GM04503 (cell line): ENCODE measurements at regions not wholly inside any gene's neighbourhood (a gene's known extent, or its start where the extent isn't known, plus 50 kb on each side); places are given as distances from the start of the nearest gene placed in this dataset.
"Not testable (repeated sequence)": the region's sequence is repeated elsewhere in the genome, so short reads cannot be mapped to it uniquely, and the experiment has no call there.

Experiments
- DNase-seq: peaks from one replicate; pipeline ENCODE4 v3.0.0-alpha.2; 2012; ENCODE audit warnings: low read depth

DNA sequence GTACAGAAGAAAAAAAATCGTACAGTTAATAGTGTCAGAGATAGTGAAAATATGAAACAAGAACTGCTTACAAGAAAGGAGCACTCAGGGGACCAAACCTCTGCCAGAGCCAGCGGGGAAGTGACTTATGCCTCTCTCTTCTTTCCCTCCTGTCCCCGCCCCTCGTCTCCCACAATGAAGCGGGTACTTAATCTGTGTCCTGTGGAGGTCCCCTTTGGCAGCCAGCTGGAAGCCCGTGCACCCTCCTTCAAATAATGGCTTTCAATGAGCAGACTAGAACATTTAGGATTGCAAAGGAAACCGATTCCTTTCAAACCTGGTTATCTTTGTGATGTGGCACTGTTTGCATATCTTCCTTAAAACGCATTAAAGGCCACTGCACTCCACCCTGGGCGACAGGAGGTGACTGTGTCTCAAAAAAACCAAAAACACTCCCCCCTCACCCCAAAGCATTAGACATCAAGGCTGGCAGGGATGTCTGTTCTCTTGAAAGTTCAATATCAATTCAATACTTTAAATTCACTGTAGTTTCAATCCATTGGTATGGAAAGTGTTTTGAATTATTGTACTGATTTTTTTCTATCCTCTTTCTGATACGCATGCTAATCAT, 51.7 kb downstream of the PPIAL4C start:
- DNase-seq = not testable (repeated sequence)

DNA sequence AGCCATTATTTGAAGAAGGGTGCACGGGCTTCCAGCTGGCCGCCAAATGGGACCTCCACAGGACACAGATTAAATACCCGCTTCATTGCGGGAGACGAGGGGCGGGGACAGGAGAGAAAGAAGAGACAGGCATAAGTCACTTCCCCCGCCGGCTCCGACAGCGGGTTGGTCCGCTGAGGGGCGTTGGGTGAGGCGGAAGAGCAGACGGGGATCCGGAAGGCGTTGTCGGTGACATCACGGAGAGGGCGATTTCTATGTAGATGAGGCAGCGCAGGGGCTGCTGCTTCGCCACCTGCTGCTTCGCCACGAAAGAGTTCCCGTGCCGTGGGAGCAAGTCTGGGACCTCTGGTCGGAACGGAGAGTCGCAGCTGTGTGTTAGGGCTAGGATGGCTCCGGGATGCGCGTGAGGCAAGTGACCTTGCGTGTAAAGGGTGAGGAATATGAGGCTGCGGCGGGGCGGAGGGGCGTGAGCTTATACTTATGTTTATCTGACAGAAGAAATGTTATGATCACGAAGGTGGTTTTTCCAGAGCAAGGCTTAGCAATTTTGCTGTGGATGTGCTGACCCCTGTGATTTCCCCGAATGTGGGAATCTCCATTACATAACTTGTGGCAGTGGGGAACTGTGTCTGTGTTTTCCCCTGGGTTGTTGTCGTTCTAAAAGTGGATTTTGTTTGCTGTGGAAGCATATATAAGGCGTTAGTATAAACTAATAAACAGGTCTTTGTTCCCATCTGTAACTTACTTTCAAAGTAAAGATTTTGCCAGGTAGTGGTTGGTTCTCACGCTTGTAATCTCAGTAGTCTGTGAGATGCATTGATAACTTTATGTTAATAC, 52.9 kb downstream of the PPIAL4C start:
- not testable (repeated sequence) for DNase-seq

DNA sequence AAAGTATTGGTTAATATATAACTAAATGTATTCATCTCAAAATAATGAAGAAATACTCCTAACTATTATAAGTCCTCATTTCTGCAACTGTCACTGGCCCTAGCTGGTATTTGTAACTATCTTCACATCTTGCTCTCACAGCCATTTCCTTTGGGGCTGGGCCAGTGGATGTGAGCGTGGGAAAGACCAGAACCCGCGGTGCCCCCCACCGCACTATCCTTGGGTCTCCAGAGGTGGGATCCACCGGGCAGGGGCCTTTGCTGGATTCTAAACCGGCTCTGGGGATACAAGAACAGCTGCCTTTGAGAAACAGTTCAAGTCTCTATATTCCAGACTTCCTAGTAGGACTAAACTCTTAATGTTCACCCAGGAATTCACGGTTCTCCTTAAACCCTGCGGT, 54.8 kb downstream of the PPIAL4C start:
- DNase-seq = not testable (repeated sequence)

DNA sequence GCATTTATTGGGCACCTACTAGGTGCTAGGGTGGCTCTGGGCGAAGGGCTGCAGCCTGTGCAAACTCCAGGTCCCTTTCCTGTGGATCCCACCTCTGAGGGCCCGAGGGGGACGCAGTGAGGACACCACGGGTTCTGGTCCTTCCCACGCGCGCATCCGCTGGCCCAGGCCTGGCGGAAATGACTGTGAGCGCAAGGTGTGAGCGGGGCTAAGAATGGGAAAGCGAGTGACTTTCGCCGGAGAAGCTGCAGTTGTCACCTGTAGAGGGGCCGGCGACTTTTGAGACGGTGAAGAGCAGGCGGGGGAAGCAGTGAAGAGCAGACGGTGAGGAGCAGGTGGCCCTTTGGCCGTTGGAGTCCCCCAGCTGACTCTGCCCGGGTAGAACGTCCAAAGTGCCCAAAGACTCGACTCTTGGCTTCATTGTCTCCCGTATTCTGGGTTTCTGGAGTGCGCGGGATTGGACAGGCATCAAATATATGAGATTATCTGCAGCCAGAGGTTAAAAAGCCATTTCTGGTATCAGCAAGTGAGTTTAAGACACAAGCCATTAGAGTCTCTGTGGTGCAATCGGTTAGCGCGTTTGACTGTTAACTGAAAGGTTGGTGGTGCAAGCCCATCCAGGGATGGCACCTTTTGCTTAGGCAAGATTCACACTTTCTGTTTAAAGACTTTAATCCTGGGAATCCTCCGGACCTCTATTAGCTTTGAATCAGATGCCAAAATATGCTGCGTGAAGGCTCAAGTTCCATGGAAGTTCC, 55.4 kb downstream of the PPIAL4C start:
- DNase-seq = not testable (repeated sequence)

DNA sequence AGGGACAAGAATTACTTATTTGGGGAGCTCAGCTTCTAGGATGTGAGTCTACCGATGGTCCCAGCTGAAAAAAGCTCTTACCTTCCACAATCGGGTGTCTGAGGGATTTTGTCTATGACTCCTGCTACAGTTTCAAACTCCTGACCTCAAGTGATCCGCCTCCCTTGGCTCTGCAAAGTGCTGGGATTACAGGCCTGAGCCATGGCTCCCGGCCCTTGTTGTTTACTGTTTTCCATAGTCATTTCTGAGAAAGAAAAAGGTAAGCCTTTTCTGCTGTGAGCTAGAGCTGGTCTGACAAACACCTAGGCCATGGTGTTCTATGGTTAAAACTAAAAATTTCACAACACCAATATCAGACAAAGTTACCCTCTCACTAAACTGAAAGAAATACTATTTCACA, 57.5 kb downstream of the PPIAL4C start:
- DNase-seq = not testable (repeated sequence)

DNA sequence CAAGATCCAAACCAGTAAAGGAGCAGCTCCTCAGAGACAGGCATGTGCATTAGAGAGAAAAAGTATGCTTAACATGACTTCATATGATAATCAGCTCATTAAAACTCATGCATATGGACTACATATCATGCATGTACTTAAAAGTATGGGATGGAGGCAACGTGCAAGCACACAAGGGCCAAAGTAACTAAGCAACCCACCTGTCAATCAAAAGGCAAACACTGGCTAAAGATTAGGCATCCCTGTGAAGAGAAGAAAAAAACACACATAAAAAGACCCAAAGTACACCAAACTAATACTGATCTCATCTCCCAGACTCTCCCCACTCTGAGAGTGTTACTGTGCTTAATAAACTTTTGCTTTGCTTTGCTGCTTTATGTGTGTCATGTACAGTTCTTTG, 61.2 kb downstream of the PPIAL4C start:
- not testable (repeated sequence) for DNase-seq

DNA sequence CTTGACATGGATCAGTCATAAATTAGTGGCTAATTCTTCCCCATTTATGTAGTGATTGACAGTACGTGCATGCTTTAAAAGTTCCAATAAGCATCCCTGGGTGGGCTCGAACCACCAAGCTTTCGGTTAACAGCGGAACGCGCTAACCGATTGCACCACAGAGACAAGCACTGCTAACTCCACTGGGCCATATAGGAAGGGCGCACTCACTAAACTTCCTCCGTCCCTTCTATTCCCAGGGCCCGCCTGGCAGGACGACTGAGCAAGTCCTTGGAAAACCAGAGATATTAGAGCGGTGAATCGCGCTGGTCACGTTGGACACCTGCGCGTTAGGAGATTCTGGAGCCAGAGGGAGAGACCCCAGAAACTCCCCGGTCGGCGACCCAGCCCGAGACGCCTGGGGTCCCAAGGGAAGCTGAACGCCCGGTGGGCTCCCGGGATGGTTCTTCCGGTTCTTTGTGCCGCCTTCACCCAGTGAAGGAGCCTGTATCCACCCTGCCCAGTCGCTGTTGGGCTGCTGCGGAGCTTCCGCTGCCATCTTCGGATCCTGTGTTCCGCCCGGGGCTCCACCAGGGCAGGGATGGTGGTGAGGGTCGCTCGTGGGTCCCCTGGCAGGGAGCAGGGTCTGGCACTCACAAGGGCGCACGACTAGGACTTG, 62.8 kb downstream of the PPIAL4C start:
- DNase-seq = not testable (repeated sequence)

DNA sequence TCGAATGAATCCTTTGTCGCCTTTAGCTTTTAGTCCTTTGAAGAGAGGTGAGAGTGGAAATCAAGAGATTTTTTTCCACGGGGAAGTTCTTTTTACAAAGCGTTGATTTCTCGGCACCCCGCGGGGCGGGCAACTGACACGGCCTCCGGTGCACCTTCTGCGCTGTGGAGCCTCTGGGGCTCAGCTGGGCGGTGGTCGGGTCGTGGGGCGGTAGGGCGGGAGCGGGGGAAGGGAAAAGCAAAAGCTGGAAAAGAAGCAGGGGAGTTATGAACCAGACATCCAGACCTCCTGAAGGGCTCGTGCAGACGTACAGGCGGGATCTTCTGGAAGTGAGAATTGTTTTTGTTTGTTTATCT, 63.3 kb downstream of the PPIAL4C start:
- not testable (repeated sequence) for DNase-seq

DNA sequence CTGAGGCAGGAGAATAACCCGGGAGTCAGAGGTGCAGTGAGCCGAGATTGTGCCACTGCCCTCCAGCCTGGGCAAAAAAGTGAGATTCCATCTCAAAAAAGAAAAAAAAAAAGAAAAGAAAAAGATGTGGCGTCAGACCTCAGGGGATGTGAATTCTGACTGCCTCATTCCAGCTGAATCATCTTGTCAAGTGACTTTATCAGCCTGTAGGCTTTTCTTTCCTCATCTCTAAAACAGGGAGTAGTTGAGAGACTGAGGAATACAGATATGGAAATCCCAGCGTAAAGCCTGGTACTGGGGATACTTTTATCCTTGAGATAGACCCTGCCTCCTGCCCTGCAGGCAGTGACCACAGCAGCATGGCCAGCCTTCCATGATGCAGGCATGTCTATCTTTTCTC, 74.1 kb downstream of the PPIAL4C start:
- not testable (repeated sequence) for DNase-seq

DNA sequence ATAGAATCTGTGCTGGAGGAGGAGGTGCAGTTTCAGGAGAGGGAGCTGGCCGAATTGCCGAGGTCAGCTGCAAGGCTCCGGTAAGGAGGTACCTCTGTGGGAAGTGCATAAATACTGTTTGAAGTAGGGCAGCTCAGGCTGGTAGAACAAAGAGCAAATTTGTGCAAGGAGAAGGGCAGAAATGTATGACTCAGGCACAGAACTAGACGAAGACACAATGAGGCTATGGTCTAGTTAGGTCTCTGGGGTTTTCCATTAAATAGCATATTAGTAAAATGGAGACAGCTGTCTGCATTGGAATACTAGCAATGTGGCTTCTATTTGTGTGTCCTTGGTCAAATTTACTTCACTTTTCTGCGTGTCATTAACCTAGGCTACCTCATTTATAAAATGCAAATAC, 74.5 kb downstream of the PPIAL4C start:
- not testable (repeated sequence) for DNase-seq

DNA sequence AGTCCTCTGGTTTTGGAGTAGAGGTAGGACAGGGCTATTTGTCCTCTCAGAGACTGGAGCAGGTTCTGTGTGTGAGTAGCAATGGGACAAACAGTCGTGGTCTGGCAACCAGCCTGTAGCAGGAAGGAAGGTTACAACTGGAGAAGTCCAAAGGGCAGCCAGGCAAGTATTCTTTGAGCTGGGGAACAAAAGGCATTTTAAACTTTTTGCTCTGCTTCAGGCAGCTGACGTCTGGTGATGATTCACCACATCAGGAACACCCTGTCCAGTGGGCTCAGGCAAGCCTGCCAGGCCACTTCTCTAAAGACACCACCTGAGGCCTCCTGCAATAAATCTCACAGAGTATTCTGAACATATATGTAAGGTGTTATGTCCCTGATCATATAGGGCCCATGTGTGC, 81.0 kb downstream of the PPIAL4C start:
- not testable (repeated sequence) for DNase-seq

DNA sequence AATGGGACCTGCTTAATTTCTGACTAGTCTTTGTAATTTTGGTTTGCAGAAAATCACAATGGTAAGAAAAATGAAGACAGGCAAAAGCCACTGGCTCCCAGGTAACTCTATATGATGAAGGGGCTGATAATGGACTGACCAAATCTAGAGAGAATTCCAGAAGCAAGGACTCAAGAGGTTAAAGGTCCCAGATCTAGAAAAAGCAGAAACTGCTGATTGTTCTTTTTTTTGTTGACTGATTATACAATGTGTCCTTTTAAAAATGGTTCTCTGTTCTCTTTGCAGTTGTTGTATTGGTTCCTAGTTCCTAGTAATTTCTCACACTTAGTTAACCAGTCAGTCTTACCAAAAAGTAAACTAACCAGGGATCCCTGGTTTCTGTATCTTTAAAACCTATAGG, 81.4 kb downstream of the PPIAL4C start:
- DNase-seq = not testable (repeated sequence)

DNA sequence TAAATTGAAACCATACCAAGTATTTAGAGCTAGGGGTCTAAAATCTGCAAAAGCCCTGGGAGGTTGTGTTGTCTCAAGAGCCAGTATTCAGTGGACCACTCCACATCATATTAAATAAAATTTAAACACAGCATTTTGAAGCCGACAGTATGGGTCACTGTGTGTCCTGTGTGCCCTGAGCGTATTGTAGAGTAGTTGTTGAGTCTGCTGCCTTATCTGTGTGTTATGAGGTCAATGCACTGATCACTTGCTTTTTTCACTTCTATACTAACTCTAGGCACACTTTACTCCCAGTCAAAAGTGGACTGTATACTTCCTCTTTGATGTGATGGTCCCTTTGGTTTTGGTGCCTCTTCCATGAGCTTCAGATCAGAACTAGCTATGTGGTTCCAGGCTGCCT, 81.9 kb downstream of the PPIAL4C start:
- not testable (repeated sequence) for DNase-seq

DNA sequence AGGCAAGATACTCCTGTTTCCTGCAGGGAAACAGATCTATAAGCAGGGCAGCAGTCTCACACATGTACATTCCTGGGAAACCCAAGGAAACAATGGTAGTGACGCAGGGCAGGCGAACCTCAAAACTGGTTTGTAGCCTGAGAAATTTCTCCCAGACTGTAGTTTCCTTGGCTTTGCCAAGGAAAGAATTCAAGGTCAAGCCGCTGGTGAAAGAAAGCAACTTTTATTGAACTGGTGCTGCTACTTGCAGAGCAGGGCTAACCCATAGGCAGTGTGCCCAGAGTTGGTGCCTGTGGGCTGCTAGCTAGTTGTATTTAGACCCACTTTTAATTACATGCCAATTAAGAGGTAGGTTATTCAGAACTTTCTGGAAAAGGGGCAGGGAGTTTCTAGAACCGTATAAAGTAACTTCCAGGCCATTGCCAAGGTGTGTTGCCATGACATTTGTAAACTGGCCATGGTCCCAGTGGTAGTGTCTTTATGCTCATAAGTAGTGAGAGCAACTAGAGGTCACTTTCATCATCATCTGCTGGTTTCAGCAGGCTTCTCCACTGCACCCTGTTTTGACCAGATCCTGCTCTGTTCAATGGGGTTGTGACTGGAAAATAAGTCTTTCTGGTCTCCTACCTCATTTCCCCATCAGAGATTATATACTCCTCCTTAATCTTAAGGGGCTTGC, 89.7 kb downstream of the PPIAL4C start:
- DNase-seq = not testable (repeated sequence)

DNA sequence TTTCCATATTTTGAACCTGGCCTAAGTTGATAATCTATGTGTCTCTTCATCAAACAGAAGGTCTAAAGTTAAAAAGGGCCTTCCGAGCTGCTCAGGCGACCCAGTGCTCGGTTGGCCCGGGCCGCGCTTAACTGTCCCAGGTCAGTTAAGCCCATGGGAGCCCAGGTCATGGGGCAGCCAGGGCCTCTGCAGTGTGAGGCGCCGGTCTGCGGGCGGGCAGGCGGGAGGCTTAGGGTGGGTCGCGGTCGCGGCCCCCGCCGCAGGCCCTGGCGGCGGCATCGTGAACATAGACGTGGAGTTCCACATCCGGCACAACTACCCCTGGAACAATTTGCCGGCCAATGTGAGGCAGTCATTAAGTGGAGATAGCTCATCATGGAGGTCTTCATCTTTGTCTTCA, 91.3 kb downstream of the PPIAL4C start:
- not testable (repeated sequence) for DNase-seq

DNA sequence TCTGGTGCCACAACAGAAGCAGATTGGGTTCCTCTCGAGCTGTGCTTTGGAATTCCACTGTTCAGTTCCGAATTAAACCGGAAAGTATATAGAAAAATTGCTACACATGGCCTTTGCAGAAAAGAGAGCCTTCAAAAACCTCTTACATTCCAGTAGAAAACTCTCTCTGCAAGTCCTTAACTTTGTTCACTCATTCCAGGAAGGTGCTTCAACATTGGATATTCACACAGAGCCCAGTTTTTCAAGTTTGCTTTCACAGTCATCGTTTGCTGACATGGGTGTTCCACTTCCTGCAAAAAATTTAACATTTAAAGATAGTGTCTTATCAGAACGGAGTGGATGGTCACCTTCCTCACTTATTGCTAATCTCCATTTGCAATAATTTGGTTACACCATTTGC, 93.7 kb downstream of the PPIAL4C start:
- DNase-seq = not testable (repeated sequence)

DNA sequence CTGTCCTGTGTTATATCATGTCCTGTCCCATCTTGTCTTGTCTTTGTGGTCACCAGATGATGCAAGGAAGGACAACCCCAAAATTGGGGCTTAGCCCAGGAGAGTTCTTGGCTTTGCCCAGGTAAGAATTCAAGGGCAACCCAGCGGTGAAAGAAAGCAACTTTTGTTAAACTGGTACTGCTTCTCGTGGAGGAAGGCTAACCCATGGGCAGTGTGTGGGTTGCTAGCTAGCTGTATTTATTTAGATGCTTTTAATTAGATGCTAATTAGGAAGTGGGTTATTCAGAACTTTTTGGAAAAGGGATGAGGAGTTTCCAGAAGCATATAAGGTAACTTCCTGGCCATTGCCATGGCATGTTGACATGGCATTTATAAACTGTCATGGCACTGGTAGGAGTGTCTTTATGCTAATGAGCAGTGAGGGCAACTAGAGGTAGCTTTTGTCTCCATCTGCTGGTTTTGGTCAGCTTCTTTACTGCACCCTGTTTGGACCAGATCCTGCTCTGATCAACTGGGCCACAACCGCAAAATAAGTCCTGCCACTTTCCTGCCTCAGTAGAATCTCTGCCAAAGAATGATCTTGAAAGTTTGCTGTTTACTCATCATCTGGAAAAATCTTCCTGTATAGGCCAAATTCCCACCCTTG, 95.8 kb upstream of the FCGR1A start:
- not testable (repeated sequence) for DNase-seq

DNA sequence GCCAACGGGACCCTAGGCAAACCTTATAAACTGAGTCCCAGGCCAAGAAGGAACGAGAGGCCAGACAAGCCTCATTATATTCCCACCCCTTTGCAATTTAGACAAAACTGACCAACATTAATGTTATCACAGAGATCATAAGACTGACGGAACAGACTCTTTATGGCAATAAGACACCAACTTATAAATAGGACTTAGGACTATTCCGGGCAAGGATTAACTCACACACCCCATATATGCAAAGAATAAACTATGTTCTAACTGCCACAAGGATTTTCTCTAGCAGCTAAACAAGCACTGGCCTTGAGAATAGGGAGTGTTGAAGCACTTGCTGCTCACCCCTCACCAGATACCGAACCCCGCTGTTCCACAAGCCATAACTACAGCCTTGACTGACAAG, 91.1 kb upstream of the FCGR1A start:
- not testable (repeated sequence) for DNase-seq

DNA sequence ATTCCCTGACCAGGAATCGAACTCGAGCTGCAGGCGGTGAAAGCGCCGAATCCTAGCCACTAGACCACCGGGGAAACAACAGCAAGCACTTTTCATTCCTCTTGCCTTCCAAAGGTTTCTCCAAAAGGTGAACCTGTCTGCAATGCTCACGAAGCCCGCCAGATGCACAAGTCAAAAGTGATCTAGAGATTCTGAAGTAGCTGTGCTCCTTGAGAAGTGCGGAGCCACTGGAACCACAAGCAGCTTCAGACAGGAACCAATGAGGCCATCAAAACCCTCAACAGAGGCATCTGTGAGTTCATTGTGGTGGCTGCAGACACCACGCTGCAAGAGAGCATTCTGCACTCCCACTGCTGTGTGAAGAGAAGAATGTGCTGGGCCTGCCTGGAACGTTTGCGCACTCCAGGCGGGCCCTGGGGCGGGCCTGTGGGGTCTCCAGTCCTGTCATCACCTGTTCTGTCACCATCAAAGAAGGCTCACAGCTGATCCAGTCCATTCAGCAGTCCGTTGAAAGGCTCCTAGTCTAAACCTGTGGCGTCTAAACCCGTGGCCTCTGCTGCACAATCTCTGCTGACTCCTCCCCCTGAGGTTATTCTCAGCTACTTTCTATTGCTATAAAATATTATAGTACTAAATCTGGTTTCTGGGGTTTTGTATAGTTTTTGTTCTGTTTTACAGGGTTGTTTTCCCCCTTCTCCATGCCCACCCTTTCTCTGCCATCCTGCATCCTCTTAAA, 89.5 kb upstream of the FCGR1A start:
- not testable (repeated sequence) for DNase-seq

DNA sequence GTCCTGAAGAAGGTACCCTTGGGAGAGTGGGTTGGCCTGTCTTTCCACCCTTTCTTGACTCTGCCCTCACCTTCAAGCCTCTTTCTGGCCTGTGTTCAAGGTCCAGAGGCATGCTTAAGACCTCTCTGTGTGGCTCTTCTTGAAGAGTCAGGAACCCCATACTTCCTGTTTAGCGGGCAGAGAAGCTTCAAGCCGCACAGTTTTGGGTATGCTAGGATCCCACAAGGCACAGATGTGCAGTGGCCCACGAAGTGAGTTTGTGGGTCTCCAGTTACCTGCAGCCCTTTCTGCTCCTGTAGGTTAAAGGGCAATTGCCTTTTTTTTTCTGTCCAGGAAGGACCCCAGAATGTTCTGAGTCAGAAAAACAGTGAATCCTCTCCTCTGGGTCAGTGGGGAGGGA, 87.4 kb upstream of the FCGR1A start:
- not testable (repeated sequence) for DNase-seq
